OCI-LY1 (cell line): ENCODE measurements at regions not wholly inside any gene's neighbourhood (a gene's known extent, or its start where the extent isn't known, plus 50 kb on each side); places are given as distances from the start of the nearest gene placed in this dataset.

Experiments
- EZH2 ChIP-seq: fragments of 200-600 bp; sonication (generic), shearing (Covaris generic); IDR thresholded peaks from 2 replicates; pipeline ENCODE4 v1.8.0; 2017; ENCODE audit warnings: borderline replicate concordance, mixed run types, mild to moderate bottlenecking, antibody characterized with exemption, low read length, moderate library complexity, mixed read lengths
- TF ChIP-seq, protein P1 (sequence below): fragments of 200-600 bp; sonication (generic), shearing (Covaris generic); IDR thresholded peaks from 2 replicates; pipeline ENCODE4 v1.5.1; 2017; ENCODE audit warnings: mild to moderate bottlenecking, antibody characterized with exemption, low read length, moderate library complexity, mixed read lengths

GRCh38 chr6:169155481-169155880 is 98.2 kb downstream of the THBS2 start:
- TF ChIP-seq, protein P1, sequence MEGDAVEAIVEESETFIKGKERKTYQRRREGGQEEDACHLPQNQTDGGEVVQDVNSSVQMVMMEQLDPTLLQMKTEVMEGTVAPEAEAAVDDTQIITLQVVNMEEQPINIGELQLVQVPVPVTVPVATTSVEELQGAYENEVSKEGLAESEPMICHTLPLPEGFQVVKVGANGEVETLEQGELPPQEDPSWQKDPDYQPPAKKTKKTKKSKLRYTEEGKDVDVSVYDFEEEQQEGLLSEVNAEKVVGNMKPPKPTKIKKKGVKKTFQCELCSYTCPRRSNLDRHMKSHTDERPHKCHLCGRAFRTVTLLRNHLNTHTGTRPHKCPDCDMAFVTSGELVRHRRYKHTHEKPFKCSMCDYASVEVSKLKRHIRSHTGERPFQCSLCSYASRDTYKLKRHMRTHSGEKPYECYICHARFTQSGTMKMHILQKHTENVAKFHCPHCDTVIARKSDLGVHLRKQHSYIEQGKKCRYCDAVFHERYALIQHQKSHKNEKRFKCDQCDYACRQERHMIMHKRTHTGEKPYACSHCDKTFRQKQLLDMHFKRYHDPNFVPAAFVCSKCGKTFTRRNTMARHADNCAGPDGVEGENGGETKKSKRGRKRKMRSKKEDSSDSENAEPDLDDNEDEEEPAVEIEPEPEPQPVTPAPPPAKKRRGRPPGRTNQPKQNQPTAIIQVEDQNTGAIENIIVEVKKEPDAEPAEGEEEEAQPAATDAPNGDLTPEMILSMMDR: no peak
- no peak for TF ChIP-seq EZH2
